ENCODE measurements at regions not wholly inside any gene's neighbourhood (a gene's known extent, or its start where the extent isn't known, plus 50 kb on each side); places are given as distances from the start of the nearest gene placed in this dataset.

DNA sequence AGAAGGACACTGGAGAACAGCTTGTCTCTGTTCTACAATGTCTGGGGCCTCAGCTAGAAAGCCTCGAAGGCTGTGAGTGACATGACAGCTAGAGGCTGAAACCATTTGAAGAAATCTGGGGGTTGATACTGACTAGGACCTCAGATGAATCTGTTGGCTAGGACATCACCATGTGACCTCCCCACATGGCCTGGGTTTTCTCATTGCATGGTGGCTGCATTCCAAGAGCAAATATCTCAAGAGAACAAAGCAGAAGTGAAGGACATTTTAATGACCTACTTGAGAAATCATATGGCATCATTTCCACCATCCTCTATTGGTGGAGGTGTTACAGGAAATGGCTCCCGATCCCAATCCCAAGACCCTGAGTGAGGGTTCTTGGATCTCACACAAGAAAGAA is 450.6 kb upstream of the AUTS2 start:
- Histone ChIP-seq H3K9me3 (ENCODE audit: low read depth, low read length, poor library complexity, severe bottlenecking) (no peaks in the 10 kb centered on the region), H3K27ac (ENCODE audit: low read depth, low read length, poor library complexity, severe bottlenecking) (no peak overlapping the region), H3K4me3 (ENCODE audit: low read depth, low read length, poor library complexity, severe bottlenecking) (no peak overlapping the region), H3K36me3 (ENCODE audit: insufficient read depth, low read length, poor library complexity, severe bottlenecking) (no peaks in the 10 kb centered on the region), H3K27me3 (replicated peaks; ENCODE audit: insufficient read depth, low read depth, low read length, poor library complexity) (no peaks in the 10 kb centered on the region), H3K4me1 (ENCODE audit: insufficient read depth, low read length, poor library complexity, severe bottlenecking) (no peaks in the 10 kb centered on the region)
- no peak for DNase-seq (ENCODE audit: low spot score)
- intact Hi-C loops (cut with micrococcal nuclease; ENCODE audit: unreplicated experiment), result no loop called here
- ChIA-PET CTCF (no interaction called here), POLR2A (ENCODE audit: low non-redundant PET) (no interaction called here)
- no TSS peak for BruUV-seq (replicated peaks)
- TF ChIP-seq, protein P1, sequence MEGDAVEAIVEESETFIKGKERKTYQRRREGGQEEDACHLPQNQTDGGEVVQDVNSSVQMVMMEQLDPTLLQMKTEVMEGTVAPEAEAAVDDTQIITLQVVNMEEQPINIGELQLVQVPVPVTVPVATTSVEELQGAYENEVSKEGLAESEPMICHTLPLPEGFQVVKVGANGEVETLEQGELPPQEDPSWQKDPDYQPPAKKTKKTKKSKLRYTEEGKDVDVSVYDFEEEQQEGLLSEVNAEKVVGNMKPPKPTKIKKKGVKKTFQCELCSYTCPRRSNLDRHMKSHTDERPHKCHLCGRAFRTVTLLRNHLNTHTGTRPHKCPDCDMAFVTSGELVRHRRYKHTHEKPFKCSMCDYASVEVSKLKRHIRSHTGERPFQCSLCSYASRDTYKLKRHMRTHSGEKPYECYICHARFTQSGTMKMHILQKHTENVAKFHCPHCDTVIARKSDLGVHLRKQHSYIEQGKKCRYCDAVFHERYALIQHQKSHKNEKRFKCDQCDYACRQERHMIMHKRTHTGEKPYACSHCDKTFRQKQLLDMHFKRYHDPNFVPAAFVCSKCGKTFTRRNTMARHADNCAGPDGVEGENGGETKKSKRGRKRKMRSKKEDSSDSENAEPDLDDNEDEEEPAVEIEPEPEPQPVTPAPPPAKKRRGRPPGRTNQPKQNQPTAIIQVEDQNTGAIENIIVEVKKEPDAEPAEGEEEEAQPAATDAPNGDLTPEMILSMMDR (conservative IDR thresholded peaks at IDR 0.05; ENCODE audit: low read depth, low read length), result no peak
- no peak for TF ChIP-seq EZH2 (IDR thresholded peaks at IDR 0.05; ENCODE audit: borderline replicate concordance, low read depth, low read length, poor library complexity, severe bottlenecking)

DNA sequence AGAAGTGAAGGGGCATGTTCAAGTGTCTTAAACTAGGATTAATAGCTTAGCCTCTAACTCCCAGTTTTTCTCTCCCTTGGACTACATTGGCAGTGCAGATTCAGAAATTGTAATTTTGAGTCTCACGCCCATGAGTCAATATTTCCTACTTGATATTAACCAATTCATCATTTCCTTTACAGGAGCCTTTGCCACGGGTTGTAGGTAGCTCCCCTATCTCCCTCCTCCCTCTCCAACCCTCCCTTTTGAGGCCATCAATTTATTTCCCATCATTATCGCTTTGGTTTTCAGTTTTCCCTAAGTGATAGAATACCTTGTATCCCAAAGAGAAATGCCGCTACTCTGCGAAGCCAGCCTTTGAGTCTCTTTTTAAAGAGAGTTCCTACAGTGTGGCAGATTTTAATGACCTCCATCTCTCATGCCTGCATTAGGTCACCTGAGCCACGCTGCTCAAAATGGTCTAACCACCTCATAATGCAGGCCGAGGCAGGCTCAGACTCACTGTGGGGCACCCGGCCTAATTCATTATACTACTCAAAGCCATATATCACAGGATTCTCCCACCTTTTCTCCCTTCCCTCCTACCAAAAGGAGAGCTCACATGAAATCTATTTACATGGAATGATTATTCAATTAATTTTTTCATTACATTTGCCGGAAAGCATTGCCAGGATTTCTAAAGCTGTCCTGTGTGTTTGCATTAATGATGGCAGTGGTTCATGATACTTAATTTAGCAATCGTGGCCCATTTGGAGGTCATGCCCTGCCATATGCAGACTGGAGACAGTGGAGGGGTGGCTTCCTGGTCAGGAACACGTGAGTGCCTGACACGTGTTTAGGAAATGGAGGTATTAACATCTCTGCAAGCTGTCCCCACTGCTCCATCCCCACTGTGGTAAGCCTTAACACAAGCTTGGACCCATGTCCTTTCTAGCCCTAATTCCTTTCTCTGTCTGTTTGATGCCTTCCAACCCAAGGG is 448.2 kb upstream of the AUTS2 start:
- Histone ChIP-seq H3K4me1 (ENCODE audit: insufficient read depth, low read length, poor library complexity, severe bottlenecking) (no peaks in the 10 kb centered on the region), H3K36me3 (ENCODE audit: insufficient read depth, low read length, poor library complexity, severe bottlenecking) (no peaks in the 10 kb centered on the region), H3K9me3 (ENCODE audit: low read depth, low read length, poor library complexity, severe bottlenecking) (no peaks in the 10 kb centered on the region), H3K27ac (ENCODE audit: low read depth, low read length, poor library complexity, severe bottlenecking) (no peak overlapping the region), H3K27me3 (replicated peaks; ENCODE audit: insufficient read depth, low read depth, low read length, poor library complexity) (no peaks in the 10 kb centered on the region), H3K4me3 (ENCODE audit: low read depth, low read length, poor library complexity, severe bottlenecking) (no peak overlapping the region)
- BruUV-seq (replicated peaks), result no TSS peak
- TF ChIP-seq, protein P1 (conservative IDR thresholded peaks at IDR 0.05; ENCODE audit: low read depth, low read length), result no peak
- TF ChIP-seq EZH2 (IDR thresholded peaks at IDR 0.05; ENCODE audit: borderline replicate concordance, low read depth, low read length, poor library complexity, severe bottlenecking), result no peak
- DNase-seq (ENCODE audit: low spot score), result no peak
- POLR2A ChIA-PET (ENCODE audit: low non-redundant PET), result no interaction called here
- CTCF ChIA-PET, result no interaction called here
- intact Hi-C loops (cut with micrococcal nuclease; ENCODE audit: unreplicated experiment), result no loop called here

- H3K27ac ChIP-seq (ENCODE audit: low read depth, low read length, poor library complexity, severe bottlenecking), result no peak overlapping the region
- no TSS peak for BruUV-seq (replicated peaks)
- H3K4me1 ChIP-seq (ENCODE audit: insufficient read depth, low read length, poor library complexity, severe bottlenecking), result no peaks in the 10 kb centered on the region
- ChIA-PET CTCF (no interaction called here), POLR2A (ENCODE audit: low non-redundant PET) (no interaction called here)
- H3K4me3 ChIP-seq (ENCODE audit: low read depth, low read length, poor library complexity, severe bottlenecking), result no peak overlapping the region
- TF ChIP-seq, protein P1 (conservative IDR thresholded peaks at IDR 0.05; ENCODE audit: low read depth, low read length), result no peak
- TF ChIP-seq EZH2 (IDR thresholded peaks at IDR 0.05; ENCODE audit: borderline replicate concordance, low read depth, low read length, poor library complexity, severe bottlenecking), result no peak
- H3K36me3 ChIP-seq (ENCODE audit: insufficient read depth, low read length, poor library complexity, severe bottlenecking), result no peaks in the 10 kb centered on the region
- no peaks in the 10 kb centered on the region for H3K9me3 ChIP-seq (ENCODE audit: low read depth, low read length, poor library complexity, severe bottlenecking)
- no peaks in the 10 kb centered on the region for H3K27me3 ChIP-seq (replicated peaks; ENCODE audit: insufficient read depth, low read depth, low read length, poor library complexity)
- intact Hi-C loops (cut with micrococcal nuclease; ENCODE audit: unreplicated experiment), result no loop called here
- DNase-seq (ENCODE audit: low spot score), result no peak
Measured at GRCh38 chr7:69162326-69162725, 435.9 kb upstream of the AUTS2 start.

All from A673 (cell line).